Panc1 (cell line): ENCODE measurements at regions not wholly inside any gene's neighbourhood (a gene's known extent, or its start where the extent isn't known, plus 50 kb on each side); places are given as distances from the start of the nearest gene placed in this dataset.

ENCODE experiments used
- ATAC-seq: fragments of 200-7000 bp; cut with Tn5 transposase; 2 replicates; pipeline ENCODE4 v1.9.1; 2020; ENCODE audit warnings: mild to moderate bottlenecking, moderate library complexity
- BruUV-seq: library from RNA; stranded (reverse); fragments of 400-500 nt; replicated peaks from 2 replicates; lab custom pipeline; 2021; lab: Mats Ljungman, UMichigan
- CTCF ChIA-PET: fragments of 300-600 bp; sonication (Branson Sonifier 250); formaldehyde crosslinking; loops from one replicate; lab custom pipeline; 2022; ENCODE audit warnings: antibody characterized with exemption; lab: Charles Lee
- POLR2A ChIA-PET: fragments of 300-600 bp; sonication (Branson Sonifier 250); formaldehyde crosslinking; loops from one replicate; lab custom pipeline; 2022; ENCODE audit warnings: antibody characterized with exemption; lab: Charles Lee
- DNase-seq: peaks from one replicate; pipeline ENCODE4 v3.0.0-alpha.2; 2010; ENCODE audit warnings: low read depth, low spot score
- H3K27ac ChIP-seq: 2 replicates; pipeline ENCODE4 v1.5.1; 2011; ENCODE audit warnings: mild to moderate bottlenecking, low read length, inconsistent platforms
- H3K27me3 ChIP-seq: fragments of 200-500 bp; sonication (Bioruptor generic); 2 replicates; pipeline ENCODE4 v1.6.0; 2014; ENCODE audit warnings: low read length, inconsistent platforms; ENCODE audit not compliant: control insufficient read depth, insufficient read depth
- H3K36me3 ChIP-seq: fragments of 200-500 bp; sonication (Bioruptor generic); 2 replicates; pipeline ENCODE4 v1.5.1; 2014; ENCODE audit warnings: inconsistent platforms, mild to moderate bottlenecking, low read length, moderate library complexity; ENCODE audit not compliant: control insufficient read depth, insufficient read depth
- H3K4me1 ChIP-seq: 2 replicates; pipeline ENCODE4 v1.5.1; 2011; ENCODE audit warnings: inconsistent platforms, mild to moderate bottlenecking, low read length, moderate library complexity; ENCODE audit not compliant: control insufficient read depth, insufficient read depth
- H3K4me3 ChIP-seq, 2 experiments: 2 replicates each; pipeline ENCODE4 v1.5.1; 2011 to 2012; ENCODE audit warnings: low read depth in 2 of 2, low read length in 2 of 2, mild to moderate bottlenecking in 2 of 2, inconsistent platforms in 1 of 2, moderate library complexity in 1 of 2
- H3K9me3 ChIP-seq: fragments of 200-500 bp; sonication (Bioruptor generic); 2 replicates; pipeline ENCODE4 v1.5.1; 2014; ENCODE audit warnings: low read depth, mild to moderate bottlenecking, inconsistent platforms, low read length, moderate library complexity; ENCODE audit not compliant: control insufficient read depth, insufficient read depth
- CTCF ChIP-seq: fragments of 450-650 bp; IDR thresholded peaks from 2 replicates; pipeline ENCODE4 v1.5.1; 2017; ENCODE audit warnings: mild to moderate bottlenecking
- POLR2AphosphoS5 ChIP-seq: IDR thresholded peaks from 2 replicates; pipeline ENCODE4 v1.6.1; 2012; ENCODE audit warnings: mild to moderate bottlenecking, low read depth, low read length, moderate library complexity
- REST ChIP-seq, 2 experiments: IDR thresholded peaks; 2 replicates each; pipeline ENCODE4 v1.6.1; 2011 to 2012; ENCODE audit warnings: low read depth in 2 of 2, control low read depth in 1 of 2, low read length in 1 of 2, mild to moderate bottlenecking in 1 of 2, moderate library complexity in 1 of 2; ENCODE audit not compliant: insufficient read depth in 1 of 2
- SIN3A ChIP-seq: IDR thresholded peaks from 2 replicates; pipeline ENCODE4 v1.6.1; 2012; ENCODE audit warnings: low read depth, mild to moderate bottlenecking, low read length, moderate library complexity, borderline replicate concordance; ENCODE audit not compliant: insufficient read depth
- TCF7L2 ChIP-seq: IDR thresholded peaks from 2 replicates; pipeline ENCODE4 v1.6.1; 2011; ENCODE audit warnings: mild to moderate bottlenecking, low read depth, low read length, inconsistent platforms
- in situ Hi-C: cut with HindIII; loops from 2 replicates; pipeline ENCODE4 v1.10.0; 2016; ENCODE audit warnings: low sequenced_read_pairs, low pct_unique_long_range_greater_than_20kb
- intact Hi-C: fragments of 100-400 bp; cut with micrococcal nuclease; formaldehyde crosslinking; loops from one replicate; pipeline ENCODE4 v1.10.0; 2022; ENCODE audit not compliant: unreplicated experiment

- H3K9me3 ChIP-seq, result no peaks in the 10 kb centered on the region
- ATAC-seq, result 0 out of 2 replicates have a peak, but pooled peaks have one; percentile 9
- H3K27ac ChIP-seq, result no peak overlapping the region
- in situ Hi-C loops, result no loop called here
- TF ChIP-seq REST (IDR thresholded peaks at IDR 0.05; ENCODE audit: insufficient read depth in 1 of 2, low read depth in 2 of 2, low read length in 1 of 2) (no peak), CTCF (no peak)
- no peaks in the 10 kb centered on the region for H3K36me3 ChIP-seq
- ChIA-PET CTCF (interaction anchor here (1.7 kb wide), 1 partner anchor 733 kb away, joined by 6 read pairs; no protein-coding TSS in a partner anchor), POLR2A (no interaction called here)
- H3K27me3 ChIP-seq, result no peaks in the 10 kb centered on the region
- H3K4me1 ChIP-seq, result no peaks in the 10 kb centered on the region
- DNase-seq, result no peak
- no TSS peak for BruUV-seq
- H3K4me3 ChIP-seq, result no peak overlapping the region
- intact Hi-C loops, result loop anchor here (5.0 to 10.0 kb wide), 3 partner anchors 413 to 733 kb away; no protein-coding TSS in a partner anchor
Observed at GRCh38 chr1:175887521-175887920, 144.1 kb upstream of the TNR start.

GRCh38 chr1:175885326-175885725 lies 141.9 kb upstream of the TNR start:
- no peaks in the 10 kb centered on the region for H3K27me3 ChIP-seq
- ChIA-PET POLR2A (no interaction called here), CTCF (no interaction called here)
- H3K4me3 ChIP-seq, result no peak overlapping the region
- intact Hi-C loops, result loop anchor here (5.0 to 10.0 kb wide), 3 partner anchors 411 to 731 kb away; no protein-coding TSS in a partner anchor
- DNase-seq (no peak), ATAC-seq (no peak)
- H3K9me3 ChIP-seq, result no peaks in the 10 kb centered on the region
- BruUV-seq, result no TSS peak
- H3K36me3 ChIP-seq, result no peaks in the 10 kb centered on the region
- no peak for TF ChIP-seq POLR2AphosphoS5
- TF ChIP-seq TCF7L2, result no peak
- no peak for TF ChIP-seq SIN3A
- no peak for TF ChIP-seq REST (IDR thresholded peaks at IDR 0.05; ENCODE audit: insufficient read depth in 1 of 2, low read depth in 2 of 2, low read length in 1 of 2)
- no peak for TF ChIP-seq CTCF
- no peaks in the 10 kb centered on the region for H3K4me1 ChIP-seq
- in situ Hi-C loops, result no loop called here
- no peak overlapping the region for H3K27ac ChIP-seq
